Islet precursor cell (in vitro differentiated cells): ENCODE measurements at regions not wholly inside any gene's neighbourhood (a gene's known extent, or its start where the extent isn't known, plus 50 kb on each side); places are given as distances from the start of the nearest gene placed in this dataset.

Source experiments
- DNase-seq: peaks from one replicate; pipeline ENCODE4 v3.0.0-alpha.2; 2018

GRCh38 chr18:8945514-8945913 lies 157.0 kb upstream of the NDUFV2 start:
- DNase-seq = no peak

GRCh38 chr18:8946066-8946838 lies 156.2 kb upstream of the NDUFV2 start:
- no peak for DNase-seq

GRCh38 chr18:8947566-8947965 lies 154.9 kb upstream of the NDUFV2 start:
- no peak for DNase-seq

- no peak for DNase-seq
Observed at GRCh38 chr18:8948011-8948410, 154.5 kb upstream of the NDUFV2 start.

- DNase-seq = peak; percentile 76
Observed at GRCh38 chr18:8948471-8949149, 153.9 kb upstream of the NDUFV2 start.

- no peak for DNase-seq
Observed at GRCh38 chr18:8949206-8949605, 153.3 kb upstream of the NDUFV2 start.

GRCh38 chr18:8951491-8951890 lies 151.0 kb upstream of the NDUFV2 start:
- no peak for DNase-seq

- DNase-seq = no peak
Observed at GRCh38 chr18:8952174-8952573, 150.3 kb upstream of the NDUFV2 start.

GRCh38 chr18:8952769-8953760 lies 149.4 kb upstream of the NDUFV2 start:
- no peak for DNase-seq

- DNase-seq = no peak
Observed at GRCh38 chr18:8957731-8958130, 144.8 kb upstream of the NDUFV2 start.

GRCh38 chr18:8958660-8959059 lies 143.8 kb upstream of the NDUFV2 start:
- no peak for DNase-seq

GRCh38 chr18:8959551-8960135 lies 142.9 kb upstream of the NDUFV2 start:
- peak; percentile 32 for DNase-seq

GRCh38 chr18:8960740-8961657 lies 141.5 kb upstream of the NDUFV2 start:
- no peak for DNase-seq

- DNase-seq = peak; percentile 38
Observed at GRCh38 chr18:8962192-8962779, 140.2 kb upstream of the NDUFV2 start.

GRCh38 chr18:8962855-8963635 lies 139.5 kb upstream of the NDUFV2 start:
- DNase-seq = peak; percentile 46

GRCh38 chr18:8963876-8964275 lies 138.6 kb upstream of the NDUFV2 start:
- no peak for DNase-seq

GRCh38 chr18:8965398-8965797 lies 137.1 kb upstream of the NDUFV2 start:
- no peak for DNase-seq

GRCh38 chr18:8966821-8967220 lies 135.7 kb upstream of the NDUFV2 start:
- no peak for DNase-seq

GRCh38 chr18:8967573-8967972 lies 134.9 kb upstream of the NDUFV2 start:
- DNase-seq = no peak

- no peak for DNase-seq
Observed at GRCh38 chr18:8969639-8970390, 132.7 kb upstream of the NDUFV2 start.
